ENCODE measurements at regions not wholly inside any gene's neighbourhood (a gene's known extent, or its start where the extent isn't known, plus 50 kb on each side); places are given as distances from the start of the nearest gene placed in this dataset.

- CTCF ChIA-PET = no interaction called here
- H2AFZ ChIP-seq (ENCODE audit: low read depth, low read length) = no peak overlapping the region
- TF ChIP-seq POLR2A (IDR thresholded peaks at IDR 0.05; ENCODE audit: low read depth, low read length) (no peak), CTCF (IDR thresholded peaks at IDR 0.05; ENCODE audit: extremely low read depth in 1 of 2, insufficient read depth in 1 of 2, low read depth in 1 of 2, low read length in 2 of 2) (no peak), POLR2AphosphoS5 (IDR thresholded peaks at IDR 0.05; ENCODE audit: insufficient read depth, low read depth, low read length) (no peak), MAX (IDR thresholded peaks at IDR 0.05; ENCODE audit: insufficient read depth, insufficient read length) (no peak), EZH2 (IDR thresholded peaks at IDR 0.05; ENCODE audit: borderline replicate concordance, low read depth, low read length, severe bottlenecking) (no peak), FOS (IDR thresholded peaks at IDR 0.05; ENCODE audit: borderline replicate concordance, insufficient read depth, low read length) (no peak), JUN (IDR thresholded peaks at IDR 0.05; ENCODE audit: borderline replicate concordance, insufficient read depth, insufficient read length, low read depth) (no peak)
- no peaks in the 10 kb centered on the region for H3K36me3 ChIP-seq (ENCODE audit: control insufficient read depth in 2 of 2, extremely low read depth in 1 of 2, insufficient read depth in 2 of 2, low read length in 2 of 2)
- no peak for FAIRE-seq
- POLR2A ChIA-PET = no interaction called here
- DNase-seq (ENCODE audit: low read depth, low spot score) = no peak
- H4K20me1 ChIP-seq (replicated peaks; ENCODE audit: control insufficient read depth, extremely low read depth, insufficient read depth, low read length) = no peaks in the 10 kb centered on the region
- no peaks in the 10 kb centered on the region for H3K9me3 ChIP-seq (replicated peaks; ENCODE audit: control insufficient read depth, insufficient read depth, low read length)
- H3K4me1 ChIP-seq (ENCODE audit: control insufficient read depth, extremely low read depth, insufficient read depth, low read length) = peaks cover 5% of the 10 kb centered on the region
- H3K27me3 ChIP-seq (ENCODE audit: control insufficient read depth in 2 of 2, insufficient read depth in 2 of 2, low read length in 2 of 2) = peaks cover 4 to 5% of the 10 kb centered on the region in 2 experiments
- no peak overlapping the region for H3K4me3 ChIP-seq (replicated peaks in 1 of 3; ENCODE audit: insufficient read depth in 1 of 3, low read depth in 1 of 3, low read length in 3 of 3)
- intact Hi-C loops (cut with micrococcal nuclease) = no loop called here
- no peak overlapping the region for H3K9ac ChIP-seq (replicated peaks; ENCODE audit: extremely low read depth, insufficient read depth, low read length)
- H3K4me2 ChIP-seq (ENCODE audit: insufficient read depth, low read length) = no peak overlapping the region
- no peaks in the 10 kb centered on the region for H3K79me2 ChIP-seq (ENCODE audit: control insufficient read depth, insufficient read depth, low read length)
- no TSS peak for BruUV-seq (replicated peaks)
- dilution Hi-C loops (cut with MboI; ENCODE audit: extremely low pct_ligation_motif_present, low sequenced_read_pairs) = no loop called here
- H3K9me1 ChIP-seq (replicated peaks; ENCODE audit: control insufficient read depth, extremely low read depth, insufficient read depth, low read length) = no peaks in the 10 kb centered on the region
- no peak overlapping the region for H3K27ac ChIP-seq (ENCODE audit: insufficient read depth, low read depth, low read length)
Measured at GRCh38 chr17:20941872-20942271, 100.9 kb downstream of the USP22 start.

Measured in endothelial cell of umbilical vein (primary cell).